Lower leg skin (tissue), 4 donors: ENCODE measurements at regions not wholly inside any gene's neighbourhood (a gene's known extent, or its start where the extent isn't known, plus 50 kb on each side); places are given as distances from the start of the nearest gene placed in this dataset.
"Not testable (repeated sequence)": the region's sequence is repeated elsewhere in the genome, so short reads cannot be mapped to it uniquely, and the experiment has no call there.

Experiments
- DNase-seq, 2 donors: peaks; one replicate each; pipeline ENCODE4 v3.0.0-alpha.2; 2019; ENCODE audit warnings: low spot score in 2 of 2
- H3K4me3 ChIP-seq: fragments of 200-600 bp; sonication (generic); 2 replicates; pipeline ENCODE4 v1.5.1; 2017; ENCODE audit warnings: mild to moderate bottlenecking, low read depth; ENCODE audit not compliant: poor library complexity, severe bottlenecking
- CTCF ChIP-seq, 3 donors: fragments of 450-650 bp; IDR thresholded peaks; one replicate each; pipeline ENCODE4 v1.5.1; 2016; ENCODE audit warnings: antibody characterized with exemption in 3 of 3, mild to moderate bottlenecking in 3 of 3, moderate library complexity in 2 of 3
- POLR2A ChIP-seq, 2 donors: fragments of 450-650 bp; IDR thresholded peaks; one replicate each; pipeline ENCODE4 v1.6.1; 2016 to 2017; ENCODE audit warnings: antibody characterized with exemption in 2 of 2, mild to moderate bottlenecking in 1 of 2, moderate library complexity in 1 of 2
- WGBS, 2 donors: methylation state at CpG; one replicate each; pipeline ENCODE4 v1.1.5; 2018; 5-methylcytosine and 5-hydroxymethylcytosine counted together
- intact Hi-C: fragments of 100-400 bp; cut with DNase I; formaldehyde crosslinking; loops from one replicate; pipeline ENCODE4 v1.15.0; 2023; ENCODE audit warnings: low total_unique reads

GRCh38 chr6:48505621-48506020 is 394.6 kb upstream of the PTCHD4 start:
- WGBS, 2 donors, result 77 to 80% methylated on average over 2 of the region's 2 CpGs
- TF ChIP-seq CTCF (IDR thresholded peaks at IDR 0.05) (no peak), POLR2A (IDR thresholded peaks at IDR 0.05) (no peak)
- H3K4me3 ChIP-seq, result no peak overlapping the region
- intact Hi-C loops, result no loop called here
- no peak for DNase-seq

- intact Hi-C loops, H3K4me3 ChIP-seq, DNase-seq: not testable (repeated sequence)
- WGBS, 2 donors, result 86 to 90% methylated on average over 2 of the region's 2 CpGs
Measured at GRCh38 chr6:48493432-48493831, 382.4 kb upstream of the PTCHD4 start.

GRCh38 chr6:48490658-48491057 is 379.7 kb upstream of the PTCHD4 start:
- no peak for DNase-seq
- intact Hi-C loops, result no loop called here
- WGBS, 2 donors, result 88% methylated on average over 4 of the region's 4 CpGs
- no peak for TF ChIP-seq CTCF (IDR thresholded peaks at IDR 0.05)
- no peak for TF ChIP-seq POLR2A (IDR thresholded peaks at IDR 0.05)
- no peak overlapping the region for H3K4me3 ChIP-seq

GRCh38 chr6:48486876-48487275 is 375.9 kb upstream of the PTCHD4 start:
- intact Hi-C loops, result no loop called here
- WGBS, 2 donors, result 73 to 89% methylated on average over 3 of the region's 3 CpGs
- H3K4me3 ChIP-seq, result no peak overlapping the region
- TF ChIP-seq POLR2A (IDR thresholded peaks at IDR 0.05) (no peak), CTCF (IDR thresholded peaks at IDR 0.05) (no peak)
- DNase-seq, result no peak

GRCh38 chr6:48486373-48486772 is 375.4 kb upstream of the PTCHD4 start:
- no peak for DNase-seq
- no peak overlapping the region for H3K4me3 ChIP-seq
- intact Hi-C loops, result no loop called here
- 71 to 79% methylated on average over 3 of the region's 3 CpGs for WGBS, 2 donors
- no peak for TF ChIP-seq POLR2A (IDR thresholded peaks at IDR 0.05)
- TF ChIP-seq CTCF (IDR thresholded peaks at IDR 0.05), result no peak

GRCh38 chr6:48476257-48476656 is 365.3 kb upstream of the PTCHD4 start:
- intact Hi-C loops, result no loop called here
- H3K4me3 ChIP-seq, result no peak overlapping the region
- TF ChIP-seq CTCF (IDR thresholded peaks at IDR 0.05), result no peak
- TF ChIP-seq POLR2A (IDR thresholded peaks at IDR 0.05), result no peak
- DNase-seq, result no peak
